ENCODE measurements at regions not wholly inside any gene's neighbourhood (a gene's known extent, or its start where the extent isn't known, plus 50 kb on each side); places are given as distances from the start of the nearest gene placed in this dataset.
A peak's percentile ranks its signal among the peaks of the same experiment; 100 is the strongest.

DNA sequence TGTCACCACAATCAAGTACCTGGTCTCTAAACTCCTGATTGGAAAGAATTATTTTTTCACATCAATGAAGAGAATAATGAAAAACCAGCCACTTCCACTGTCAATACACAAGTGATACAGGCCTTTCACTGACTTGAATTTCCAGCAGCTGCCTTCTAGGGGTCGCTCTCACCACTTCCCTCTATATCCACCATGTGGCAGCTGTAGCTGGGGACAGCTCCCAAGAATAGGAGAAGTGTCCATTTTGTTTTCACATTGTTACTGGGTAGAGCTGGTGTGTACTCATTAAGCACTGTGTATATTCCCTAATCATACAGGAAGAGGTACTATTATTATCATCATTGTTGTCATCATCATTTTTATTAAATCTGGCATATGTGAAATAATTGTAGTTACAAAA, 438.4 kb upstream of the SPTLC3 start:
- TF ChIP-seq, protein P1, sequence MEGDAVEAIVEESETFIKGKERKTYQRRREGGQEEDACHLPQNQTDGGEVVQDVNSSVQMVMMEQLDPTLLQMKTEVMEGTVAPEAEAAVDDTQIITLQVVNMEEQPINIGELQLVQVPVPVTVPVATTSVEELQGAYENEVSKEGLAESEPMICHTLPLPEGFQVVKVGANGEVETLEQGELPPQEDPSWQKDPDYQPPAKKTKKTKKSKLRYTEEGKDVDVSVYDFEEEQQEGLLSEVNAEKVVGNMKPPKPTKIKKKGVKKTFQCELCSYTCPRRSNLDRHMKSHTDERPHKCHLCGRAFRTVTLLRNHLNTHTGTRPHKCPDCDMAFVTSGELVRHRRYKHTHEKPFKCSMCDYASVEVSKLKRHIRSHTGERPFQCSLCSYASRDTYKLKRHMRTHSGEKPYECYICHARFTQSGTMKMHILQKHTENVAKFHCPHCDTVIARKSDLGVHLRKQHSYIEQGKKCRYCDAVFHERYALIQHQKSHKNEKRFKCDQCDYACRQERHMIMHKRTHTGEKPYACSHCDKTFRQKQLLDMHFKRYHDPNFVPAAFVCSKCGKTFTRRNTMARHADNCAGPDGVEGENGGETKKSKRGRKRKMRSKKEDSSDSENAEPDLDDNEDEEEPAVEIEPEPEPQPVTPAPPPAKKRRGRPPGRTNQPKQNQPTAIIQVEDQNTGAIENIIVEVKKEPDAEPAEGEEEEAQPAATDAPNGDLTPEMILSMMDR (IDR thresholded peaks at IDR 0.05; ENCODE audit: low read depth, low read length, poor library complexity, severe bottlenecking), result peak; percentile 51
- TF ChIP-seq EZH2phosphoT487 (IDR thresholded peaks at IDR 0.05; ENCODE audit: borderline replicate concordance, low read length), result no peak

Measured in DOHH2 (cell line).